ENCODE measurements at regions not wholly inside any gene's neighbourhood (a gene's known extent, or its start where the extent isn't known, plus 50 kb on each side); places are given as distances from the start of the nearest gene placed in this dataset.

DNA sequence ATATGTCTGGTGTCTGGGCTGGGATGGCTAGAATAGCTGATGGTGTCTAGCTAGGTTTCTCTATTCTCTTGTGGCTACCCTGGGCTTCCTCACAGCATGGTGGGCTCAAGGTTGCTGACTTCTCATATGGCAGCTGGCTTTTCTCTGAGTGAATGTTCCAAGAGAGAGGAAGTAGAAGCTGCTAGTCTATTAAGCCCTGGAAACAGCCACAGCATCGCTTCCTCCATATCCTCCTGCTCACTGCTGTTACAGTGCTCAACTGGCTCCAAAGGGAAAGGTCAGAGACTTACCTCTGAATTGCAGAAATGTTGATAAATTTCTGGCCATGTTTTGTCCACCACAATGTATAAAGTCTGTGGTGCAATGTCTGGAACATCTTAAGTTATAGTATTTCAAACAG, 299.9 kb upstream of the ADAMTS9 start:
- no peak for DNase-seq (ENCODE audit: low spot score in 2 of 2)
- TF ChIP-seq, protein P1, sequence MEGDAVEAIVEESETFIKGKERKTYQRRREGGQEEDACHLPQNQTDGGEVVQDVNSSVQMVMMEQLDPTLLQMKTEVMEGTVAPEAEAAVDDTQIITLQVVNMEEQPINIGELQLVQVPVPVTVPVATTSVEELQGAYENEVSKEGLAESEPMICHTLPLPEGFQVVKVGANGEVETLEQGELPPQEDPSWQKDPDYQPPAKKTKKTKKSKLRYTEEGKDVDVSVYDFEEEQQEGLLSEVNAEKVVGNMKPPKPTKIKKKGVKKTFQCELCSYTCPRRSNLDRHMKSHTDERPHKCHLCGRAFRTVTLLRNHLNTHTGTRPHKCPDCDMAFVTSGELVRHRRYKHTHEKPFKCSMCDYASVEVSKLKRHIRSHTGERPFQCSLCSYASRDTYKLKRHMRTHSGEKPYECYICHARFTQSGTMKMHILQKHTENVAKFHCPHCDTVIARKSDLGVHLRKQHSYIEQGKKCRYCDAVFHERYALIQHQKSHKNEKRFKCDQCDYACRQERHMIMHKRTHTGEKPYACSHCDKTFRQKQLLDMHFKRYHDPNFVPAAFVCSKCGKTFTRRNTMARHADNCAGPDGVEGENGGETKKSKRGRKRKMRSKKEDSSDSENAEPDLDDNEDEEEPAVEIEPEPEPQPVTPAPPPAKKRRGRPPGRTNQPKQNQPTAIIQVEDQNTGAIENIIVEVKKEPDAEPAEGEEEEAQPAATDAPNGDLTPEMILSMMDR (IDR thresholded peaks at IDR 0.05), result no peak
- no peak for TF ChIP-seq POLR2A (IDR thresholded peaks at IDR 0.05)
- WGBS, 2 donors, result 84 to 88% methylated on average over 1 of the region's 1 CpG
- intact Hi-C loops (cut with DNase I; ENCODE audit: low total_unique reads), result no loop called here
- H3K4me3 ChIP-seq (ENCODE audit: low read depth, poor library complexity, severe bottlenecking), result no peak overlapping the region

DNA sequence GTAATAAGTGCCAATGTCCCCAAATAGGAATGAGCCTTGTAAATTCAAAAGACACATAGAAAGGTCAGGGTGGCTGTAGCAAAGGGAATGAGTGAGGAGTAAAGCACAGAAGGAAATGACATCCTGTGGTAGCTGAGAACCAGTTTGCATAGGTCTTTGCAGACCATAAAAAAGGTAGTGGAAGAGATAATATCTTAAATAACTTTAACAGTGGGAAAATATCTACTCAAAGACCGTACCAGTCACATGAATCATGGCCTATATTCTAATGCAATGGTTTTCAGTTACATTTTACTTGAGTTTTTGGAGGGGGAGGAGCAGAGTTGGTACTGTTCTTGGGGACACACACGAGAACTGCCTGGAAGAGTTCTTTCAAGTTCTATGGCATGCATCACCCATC, 297.3 kb upstream of the ADAMTS9 start:
- no peak for DNase-seq (ENCODE audit: low spot score in 2 of 2)
- 85 to 87% methylated on average over 2 of the region's 2 CpGs for whole genome bisulfite sequencing, 2 donors
- no peak overlapping the region for H3K4me3 ChIP-seq (ENCODE audit: low read depth, poor library complexity, severe bottlenecking)
- intact Hi-C loops (cut with DNase I; ENCODE audit: low total_unique reads), result no loop called here
- no peak for TF ChIP-seq POLR2A (IDR thresholded peaks at IDR 0.05)
- TF ChIP-seq, protein P1 (IDR thresholded peaks at IDR 0.05), result no peak

DNA sequence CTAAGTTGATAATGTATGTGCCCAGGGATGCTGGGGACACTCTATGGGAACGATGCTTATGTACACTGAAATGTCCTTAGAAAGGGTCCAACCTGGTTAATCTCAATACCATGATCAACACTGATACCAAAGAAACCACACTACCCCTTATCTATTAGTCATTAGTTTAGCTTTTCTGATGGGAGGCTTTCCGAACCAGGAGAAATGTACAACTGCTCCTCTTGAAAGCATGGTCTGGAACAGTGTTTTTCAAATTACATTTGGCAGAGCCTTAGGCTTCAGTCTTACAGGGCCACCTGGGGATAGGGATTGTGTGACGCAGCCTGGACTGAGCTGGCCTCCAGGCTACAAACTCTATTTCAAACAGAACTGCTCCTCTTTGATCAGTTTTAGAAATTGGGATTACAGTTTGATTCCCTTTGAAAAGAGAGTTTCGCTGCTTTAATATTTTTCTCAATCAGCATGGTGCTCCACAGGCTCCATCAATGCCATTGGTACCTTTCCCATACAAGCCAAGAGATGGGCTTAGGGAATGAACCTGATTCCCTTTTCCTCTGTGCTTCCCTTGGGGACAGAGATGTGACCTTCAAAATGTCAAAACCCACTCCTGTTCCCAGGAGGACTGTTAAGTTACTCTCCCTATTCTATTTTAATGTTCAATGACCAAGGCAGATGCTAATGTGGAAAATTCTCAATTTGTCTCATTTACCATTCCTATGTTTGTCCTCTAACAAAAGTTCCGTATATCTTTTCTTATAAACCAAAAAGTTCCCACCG, 296.0 kb upstream of the ADAMTS9 start:
- no peak overlapping the region for H3K4me3 ChIP-seq (ENCODE audit: low read depth, poor library complexity, severe bottlenecking)
- no peak for DNase-seq (ENCODE audit: low spot score in 2 of 2)
- intact Hi-C loops (cut with DNase I; ENCODE audit: low total_unique reads), result no loop called here
- WGBS, 2 donors, result 83 to 88% methylated on average over 6 of the region's 6 CpGs
- TF ChIP-seq POLR2A (IDR thresholded peaks at IDR 0.05), result no peak
- TF ChIP-seq, protein P1 (IDR thresholded peaks at IDR 0.05), result no peak

DNA sequence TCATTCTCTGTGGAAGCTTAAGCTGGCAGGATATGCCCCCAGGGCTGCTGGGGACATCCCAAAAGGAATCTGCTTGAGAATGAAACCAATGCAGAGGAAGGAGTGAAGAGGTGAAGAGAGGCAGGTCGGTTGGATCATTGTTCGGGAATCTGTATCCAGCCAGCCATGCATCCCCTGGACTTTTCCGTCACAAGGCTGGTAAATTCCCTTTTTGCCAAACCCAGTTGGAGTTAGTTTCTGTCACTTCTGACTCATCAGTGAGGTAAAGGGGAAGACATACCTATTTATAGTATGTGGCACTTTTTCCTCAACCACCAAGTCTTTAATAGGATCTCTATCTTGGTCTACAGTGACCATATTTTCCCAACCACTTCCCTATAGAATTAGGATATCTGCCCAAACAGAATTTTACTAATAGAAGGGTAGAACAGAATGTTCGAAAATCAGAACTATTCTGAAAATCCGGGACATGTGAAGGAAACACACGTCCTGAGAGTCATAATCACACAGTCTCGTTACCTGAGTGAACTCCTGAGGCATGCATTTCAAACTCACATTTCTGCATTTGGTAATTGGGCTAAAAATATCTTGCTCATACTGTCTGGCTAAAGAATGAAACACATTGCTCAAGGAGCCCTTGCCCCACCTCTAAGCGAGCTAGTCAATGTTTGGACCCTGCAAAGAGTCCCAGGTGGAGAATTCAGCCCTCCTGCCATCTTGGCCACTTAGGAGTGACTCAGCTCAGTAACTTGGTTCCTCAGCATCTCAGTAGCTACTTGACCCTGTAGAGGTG, 289.7 kb upstream of the ADAMTS9 start:
- H3K4me3 ChIP-seq (ENCODE audit: low read depth, poor library complexity, severe bottlenecking), result no peak overlapping the region
- TF ChIP-seq POLR2A (IDR thresholded peaks at IDR 0.05), result no peak
- TF ChIP-seq, protein P1 (IDR thresholded peaks at IDR 0.05), result no peak
- intact Hi-C loops (cut with DNase I; ENCODE audit: low total_unique reads), result no loop called here
- WGBS, 2 donors, result 57 to 75% methylated on average over 8 of the region's 8 CpGs
- no peak for DNase-seq (ENCODE audit: low spot score in 2 of 2)

DNA sequence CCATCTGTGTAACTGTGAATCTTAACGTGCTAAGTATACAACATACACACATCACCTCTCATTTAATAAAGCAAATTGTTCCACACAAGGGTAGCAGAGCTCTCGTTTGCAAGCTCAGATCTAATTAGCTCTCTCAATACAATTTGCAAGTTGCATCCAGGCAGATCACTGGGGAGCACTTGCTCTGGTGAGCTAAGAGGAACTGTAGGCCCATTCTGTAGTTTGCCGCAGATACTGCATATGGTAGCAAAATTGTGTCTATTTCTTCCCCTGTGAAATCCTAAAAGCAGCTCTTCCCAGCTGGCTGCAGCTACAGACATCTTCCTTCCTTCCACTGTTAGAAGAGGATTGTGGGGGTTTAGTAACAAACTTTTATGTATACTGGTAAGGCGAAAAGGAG, 288.7 kb upstream of the ADAMTS9 start:
- 61 to 77% methylated on average over 4 of the region's 4 CpGs for WGBS, 2 donors
- TF ChIP-seq, protein P1 (IDR thresholded peaks at IDR 0.05), result no peak
- no peak for TF ChIP-seq POLR2A (IDR thresholded peaks at IDR 0.05)
- no peak overlapping the region for H3K4me3 ChIP-seq (ENCODE audit: low read depth, poor library complexity, severe bottlenecking)
- no peak for DNase-seq (ENCODE audit: low spot score in 2 of 2)
- intact Hi-C loops (cut with DNase I; ENCODE audit: low total_unique reads), result no loop called here
